A549 (cell line): ENCODE measurements at regions not wholly inside any gene's neighbourhood (a gene's known extent, or its start where the extent isn't known, plus 50 kb on each side); places are given as distances from the start of the nearest gene placed in this dataset.

ENCODE experiments used
- BHLHE40 ChIP-seq: IDR thresholded peaks from 2 replicates; pipeline ENCODE4 v1.6.1; 2012; ENCODE audit warnings: low read depth, low read length, inconsistent platforms
- EHF ChIP-seq: fragments of 250-450 bp; sonication (Bioruptor Pico); IDR thresholded peaks from 2 replicates; pipeline ENCODE4 v1.5.0; 2020; ENCODE audit warnings: mild to moderate bottlenecking
- EP300 ChIP-seq, 2 experiments: fragments of >200 bp; sonication (Bioruptor Twin); formaldehyde crosslinking; IDR thresholded peaks; 2 replicates in 1 of 2; 3 replicates in 1 of 2; pipeline ENCODE4 v1.6.1; 2016 to 2017
- HDAC2 ChIP-seq: fragments of 200-600 bp; sonication (generic); IDR thresholded peaks from 2 replicates; pipeline ENCODE4 v1.6.1; 2016
- KDM1A ChIP-seq: fragments of 200-600 bp; sonication (generic); IDR thresholded peaks from 2 replicates; pipeline ENCODE4 v1.6.1; 2016; ENCODE audit warnings: low read depth, mild to moderate bottlenecking
- POLR2A ChIP-seq: IDR thresholded peaks from 2 replicates; pipeline ENCODE4 v1.6.1; 2012; ENCODE audit warnings: mild to moderate bottlenecking, low read length
- POLR2AphosphoS2 ChIP-seq: conservative IDR thresholded peaks from 2 replicates; pipeline ENCODE4 v1.6.1; 2012; ENCODE audit warnings: low read length, improper control_type of control experiment, inconsistent platforms
- RFX5 ChIP-seq: fragments of 450-650 bp; IDR thresholded peaks from 2 replicates; pipeline ENCODE4 v1.7.1; 2014; ENCODE audit warnings: antibody characterized with exemption, mild to moderate bottlenecking, moderate library complexity
- RNF2 ChIP-seq: fragments of 200-600 bp; sonication (generic); IDR thresholded peaks from 2 replicates; pipeline ENCODE4 v1.6.1; 2016; ENCODE audit warnings: low read depth, mild to moderate bottlenecking, antibody characterized with exemption, moderate library complexity, borderline replicate concordance
- TF ChIP-seq, protein P1 (sequence below): fragments of >200 bp; sonication (Bioruptor Twin); formaldehyde crosslinking; IDR thresholded peaks from 3 replicates; pipeline ENCODE4 v1.5.1; 2016
- TF ChIP-seq, protein P2 (sequence below): fragments of 150-350 bp; IDR thresholded peaks from 2 replicates; pipeline ENCODE4 v1.6.1; 2014; ENCODE audit warnings: low read depth, mild to moderate bottlenecking, low read length
- TF ChIP-seq, protein P3 (sequence below): fragments of 200-600 bp; sonication (generic); IDR thresholded peaks from 2 replicates; pipeline ENCODE4 v1.6.1; 2016; ENCODE audit warnings: antibody characterized with exemption, mild to moderate bottlenecking, moderate library complexity

GRCh38 chr4:126976850-126977632 lies 655.7 kb upstream of the INTU start:
- TF ChIP-seq EHF (no peak), POLR2A (no peak), BHLHE40 (no peak), HDAC2 (no peak), RNF2 (no peak), POLR2AphosphoS2 (no peak), KDM1A (no peak), EP300 (IDR thresholded peaks at IDR 0.05) (no peak), RFX5 (no peak)
- TF ChIP-seq, protein P1, sequence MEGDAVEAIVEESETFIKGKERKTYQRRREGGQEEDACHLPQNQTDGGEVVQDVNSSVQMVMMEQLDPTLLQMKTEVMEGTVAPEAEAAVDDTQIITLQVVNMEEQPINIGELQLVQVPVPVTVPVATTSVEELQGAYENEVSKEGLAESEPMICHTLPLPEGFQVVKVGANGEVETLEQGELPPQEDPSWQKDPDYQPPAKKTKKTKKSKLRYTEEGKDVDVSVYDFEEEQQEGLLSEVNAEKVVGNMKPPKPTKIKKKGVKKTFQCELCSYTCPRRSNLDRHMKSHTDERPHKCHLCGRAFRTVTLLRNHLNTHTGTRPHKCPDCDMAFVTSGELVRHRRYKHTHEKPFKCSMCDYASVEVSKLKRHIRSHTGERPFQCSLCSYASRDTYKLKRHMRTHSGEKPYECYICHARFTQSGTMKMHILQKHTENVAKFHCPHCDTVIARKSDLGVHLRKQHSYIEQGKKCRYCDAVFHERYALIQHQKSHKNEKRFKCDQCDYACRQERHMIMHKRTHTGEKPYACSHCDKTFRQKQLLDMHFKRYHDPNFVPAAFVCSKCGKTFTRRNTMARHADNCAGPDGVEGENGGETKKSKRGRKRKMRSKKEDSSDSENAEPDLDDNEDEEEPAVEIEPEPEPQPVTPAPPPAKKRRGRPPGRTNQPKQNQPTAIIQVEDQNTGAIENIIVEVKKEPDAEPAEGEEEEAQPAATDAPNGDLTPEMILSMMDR, result no peak
- TF ChIP-seq, protein P2, sequence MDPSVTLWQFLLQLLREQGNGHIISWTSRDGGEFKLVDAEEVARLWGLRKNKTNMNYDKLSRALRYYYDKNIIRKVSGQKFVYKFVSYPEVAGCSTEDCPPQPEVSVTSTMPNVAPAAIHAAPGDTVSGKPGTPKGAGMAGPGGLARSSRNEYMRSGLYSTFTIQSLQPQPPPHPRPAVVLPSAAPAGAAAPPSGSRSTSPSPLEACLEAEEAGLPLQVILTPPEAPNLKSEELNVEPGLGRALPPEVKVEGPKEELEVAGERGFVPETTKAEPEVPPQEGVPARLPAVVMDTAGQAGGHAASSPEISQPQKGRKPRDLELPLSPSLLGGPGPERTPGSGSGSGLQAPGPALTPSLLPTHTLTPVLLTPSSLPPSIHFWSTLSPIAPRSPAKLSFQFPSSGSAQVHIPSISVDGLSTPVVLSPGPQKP, result no peak
- TF ChIP-seq, protein P3, sequence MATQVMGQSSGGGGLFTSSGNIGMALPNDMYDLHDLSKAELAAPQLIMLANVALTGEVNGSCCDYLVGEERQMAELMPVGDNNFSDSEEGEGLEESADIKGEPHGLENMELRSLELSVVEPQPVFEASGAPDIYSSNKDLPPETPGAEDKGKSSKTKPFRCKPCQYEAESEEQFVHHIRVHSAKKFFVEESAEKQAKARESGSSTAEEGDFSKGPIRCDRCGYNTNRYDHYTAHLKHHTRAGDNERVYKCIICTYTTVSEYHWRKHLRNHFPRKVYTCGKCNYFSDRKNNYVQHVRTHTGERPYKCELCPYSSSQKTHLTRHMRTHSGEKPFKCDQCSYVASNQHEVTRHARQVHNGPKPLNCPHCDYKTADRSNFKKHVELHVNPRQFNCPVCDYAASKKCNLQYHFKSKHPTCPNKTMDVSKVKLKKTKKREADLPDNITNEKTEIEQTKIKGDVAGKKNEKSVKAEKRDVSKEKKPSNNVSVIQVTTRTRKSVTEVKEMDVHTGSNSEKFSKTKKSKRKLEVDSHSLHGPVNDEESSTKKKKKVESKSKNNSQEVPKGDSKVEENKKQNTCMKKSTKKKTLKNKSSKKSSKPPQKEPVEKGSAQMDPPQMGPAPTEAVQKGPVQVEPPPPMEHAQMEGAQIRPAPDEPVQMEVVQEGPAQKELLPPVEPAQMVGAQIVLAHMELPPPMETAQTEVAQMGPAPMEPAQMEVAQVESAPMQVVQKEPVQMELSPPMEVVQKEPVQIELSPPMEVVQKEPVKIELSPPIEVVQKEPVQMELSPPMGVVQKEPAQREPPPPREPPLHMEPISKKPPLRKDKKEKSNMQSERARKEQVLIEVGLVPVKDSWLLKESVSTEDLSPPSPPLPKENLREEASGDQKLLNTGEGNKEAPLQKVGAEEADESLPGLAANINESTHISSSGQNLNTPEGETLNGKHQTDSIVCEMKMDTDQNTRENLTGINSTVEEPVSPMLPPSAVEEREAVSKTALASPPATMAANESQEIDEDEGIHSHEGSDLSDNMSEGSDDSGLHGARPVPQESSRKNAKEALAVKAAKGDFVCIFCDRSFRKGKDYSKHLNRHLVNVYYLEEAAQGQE, result no peak
